T-helper 2 cell treated with Interferon-gamma antibody and Interleukin-4, amounts not matched to agents 5 μg/mL and 100 μg/mL, for 36 hours (primary cell): ENCODE measurements at regions not wholly inside any gene's neighbourhood (a gene's known extent, or its start where the extent isn't known, plus 50 kb on each side); places are given as distances from the start of the nearest gene placed in this dataset.

Experiments
- DNase-seq: peaks from one replicate; pipeline ENCODE4 v3.0.0; 2021; ENCODE audit warnings: low spot score
- H3K27ac Mint-ChIP-seq: one replicate; pipeline ENCODE4 v1.8.0; 2021; ENCODE audit warnings: mild to moderate bottlenecking, mixed read lengths
- H3K27me3 Mint-ChIP-seq: one replicate; pipeline ENCODE4 v1.8.0; 2021; ENCODE audit warnings: low read depth, mixed read lengths
- H3K36me3 Mint-ChIP-seq: one replicate; pipeline ENCODE4 v1.8.0; 2021; ENCODE audit warnings: low read depth, mixed read lengths
- H3K4me1 Mint-ChIP-seq: one replicate; pipeline ENCODE4 v1.8.0; 2021; ENCODE audit warnings: low read depth, mixed read lengths
- H3K4me3 Mint-ChIP-seq: one replicate; pipeline ENCODE4 v1.8.0; 2022; ENCODE audit warnings: mild to moderate bottlenecking, moderate library complexity, mixed read lengths
- H3K9me3 Mint-ChIP-seq: one replicate; pipeline ENCODE4 v1.8.0; 2021; ENCODE audit warnings: mixed read lengths

- no peak overlapping the region for H3K4me3 Mint-ChIP-seq
- no peak for DNase-seq
- H3K36me3 Mint-ChIP-seq = no peaks in the 10 kb centered on the region
- no peaks in the 10 kb centered on the region for H3K4me1 Mint-ChIP-seq
- no peaks in the 10 kb centered on the region for H3K9me3 Mint-ChIP-seq
- H3K27ac Mint-ChIP-seq = no peak overlapping the region
- H3K27me3 Mint-ChIP-seq = no peaks in the 10 kb centered on the region
Measured at GRCh38 chr10:10596256-10596655, 421.4 kb upstream of the CELF2 start.

DNA sequence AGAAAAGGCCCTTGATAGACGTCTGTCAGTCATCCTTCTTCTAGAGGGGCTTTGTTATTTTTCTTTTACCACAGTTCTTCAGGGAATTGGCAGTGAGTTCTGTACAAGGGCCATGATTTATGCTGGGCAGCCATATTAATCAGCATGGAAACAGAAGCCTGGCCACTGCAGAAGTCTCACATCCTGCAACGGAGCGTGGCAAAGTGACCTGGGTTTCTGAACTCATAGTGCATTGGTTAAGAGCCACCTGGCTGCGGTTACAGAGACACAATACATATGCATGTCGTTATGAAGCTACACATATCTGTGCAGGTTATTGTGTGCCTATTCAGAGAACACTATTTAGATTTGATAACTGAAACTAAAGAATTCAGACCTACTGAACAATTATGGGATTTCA, 419.4 kb upstream of the CELF2 start:
- no peak overlapping the region for H3K4me3 Mint-ChIP-seq
- H3K9me3 Mint-ChIP-seq = no peaks in the 10 kb centered on the region
- DNase-seq = no peak
- no peaks in the 10 kb centered on the region for H3K27me3 Mint-ChIP-seq
- H3K27ac Mint-ChIP-seq = no peak overlapping the region
- no peaks in the 10 kb centered on the region for H3K4me1 Mint-ChIP-seq
- no peaks in the 10 kb centered on the region for H3K36me3 Mint-ChIP-seq

- Mint-ChIP-seq H3K36me3 (no peaks in the 10 kb centered on the region), H3K4me3 (no peak overlapping the region), H3K27me3 (no peaks in the 10 kb centered on the region), H3K4me1 (no peaks in the 10 kb centered on the region), H3K9me3 (no peaks in the 10 kb centered on the region), H3K27ac (no peak overlapping the region)
- no peak for DNase-seq
Measured at GRCh38 chr10:10600004-10600403, 417.7 kb upstream of the CELF2 start.

DNA sequence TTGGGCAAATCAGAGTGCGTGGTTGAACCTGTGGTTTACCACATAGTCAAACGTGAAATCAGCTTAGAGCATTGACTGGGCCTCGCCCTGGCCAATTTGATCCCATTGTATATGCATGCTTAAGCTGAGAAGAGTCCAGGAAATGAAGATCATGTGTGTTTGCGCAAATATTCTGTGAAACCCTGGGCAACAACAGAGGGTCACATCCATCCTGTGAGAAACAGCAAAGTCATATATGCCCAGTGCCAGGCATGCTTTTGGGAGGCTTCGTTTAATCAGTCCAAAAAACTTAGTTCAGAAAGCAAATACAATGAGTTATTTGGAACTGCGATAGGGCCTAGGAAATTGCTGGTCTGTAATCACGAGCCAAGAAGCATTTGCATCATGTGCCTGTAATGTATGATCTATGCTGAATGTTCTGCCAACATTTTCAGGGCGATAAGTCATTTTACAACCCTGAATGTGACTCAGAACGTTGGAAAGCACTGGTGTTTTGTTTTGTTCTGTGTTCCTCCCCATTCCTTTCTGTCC, 412.1 kb upstream of the CELF2 start:
- no peak for DNase-seq
- no peaks in the 10 kb centered on the region for H3K4me1 Mint-ChIP-seq
- no peaks in the 10 kb centered on the region for H3K27me3 Mint-ChIP-seq
- no peaks in the 10 kb centered on the region for H3K36me3 Mint-ChIP-seq
- no peak overlapping the region for H3K4me3 Mint-ChIP-seq
- H3K9me3 Mint-ChIP-seq = no peaks in the 10 kb centered on the region
- no peak overlapping the region for H3K27ac Mint-ChIP-seq

GRCh38 chr10:10609379-10609955, 408.2 kb upstream of the CELF2 start:
- DNase-seq = no peak
- Mint-ChIP-seq H3K4me3 (no peak overlapping the region), H3K27me3 (no peaks in the 10 kb centered on the region)

DNA sequence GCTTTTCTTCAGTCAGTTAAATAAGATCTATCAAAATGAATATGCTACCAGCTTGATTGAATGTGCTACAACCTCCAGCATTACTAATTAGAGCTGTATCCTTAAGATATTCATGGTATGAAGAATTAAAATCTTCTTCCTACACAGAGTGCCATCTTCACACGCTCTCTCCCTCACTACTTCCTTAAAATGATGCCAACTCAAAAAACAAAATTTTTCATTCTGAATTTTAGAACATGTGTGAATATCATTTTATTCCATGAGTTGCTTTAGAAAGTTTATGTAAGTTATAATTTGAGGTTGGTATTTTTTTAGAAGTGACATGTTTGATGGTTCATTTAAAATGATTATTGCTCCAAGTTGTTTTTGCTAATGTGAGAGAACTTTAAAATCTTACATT, 407.5 kb upstream of the CELF2 start:
- Mint-ChIP-seq H3K4me3 (no peak overlapping the region), H3K9me3 (no peaks in the 10 kb centered on the region), H3K27ac (no peak overlapping the region), H3K27me3 (no peaks in the 10 kb centered on the region), H3K4me1 (no peaks in the 10 kb centered on the region), H3K36me3 (no peaks in the 10 kb centered on the region)
- DNase-seq = no peak

More at GRCh38 chr10:10609379-10609955, 408.2 kb upstream of the CELF2 start:
- Mint-ChIP-seq H3K9me3 (no peaks in the 10 kb centered on the region), H3K27ac (no peak overlapping the region), H3K4me1 (no peaks in the 10 kb centered on the region), H3K36me3 (no peaks in the 10 kb centered on the region)

DNA sequence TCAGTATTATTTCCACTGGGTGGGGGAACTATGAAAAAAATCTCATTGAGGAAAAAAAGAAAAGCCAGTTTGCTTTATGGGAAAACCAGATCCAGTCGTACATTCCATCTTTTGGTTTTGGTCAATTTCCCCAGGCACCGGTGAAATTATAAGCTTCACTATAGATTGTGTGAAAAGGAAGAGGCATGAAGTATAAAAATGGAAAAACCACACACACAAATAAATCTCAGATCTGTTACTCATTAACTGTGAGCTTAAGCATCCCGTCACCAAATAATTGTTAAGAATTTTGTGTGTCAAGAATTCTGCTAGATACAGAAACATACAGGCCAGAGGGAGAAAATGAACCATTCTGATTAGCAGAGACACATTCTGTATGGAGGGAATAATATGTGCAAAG, 405.5 kb upstream of the CELF2 start:
- no peak for DNase-seq
- Mint-ChIP-seq H3K36me3 (no peaks in the 10 kb centered on the region), H3K4me1 (no peaks in the 10 kb centered on the region), H3K9me3 (no peaks in the 10 kb centered on the region), H3K4me3 (no peak overlapping the region), H3K27me3 (no peaks in the 10 kb centered on the region), H3K27ac (no peak overlapping the region)

- H3K4me1 Mint-ChIP-seq = no peaks in the 10 kb centered on the region
- H3K27me3 Mint-ChIP-seq = no peaks in the 10 kb centered on the region
- no peak for DNase-seq
- no peak overlapping the region for H3K27ac Mint-ChIP-seq
- H3K4me3 Mint-ChIP-seq = no peak overlapping the region
- no peaks in the 10 kb centered on the region for H3K36me3 Mint-ChIP-seq
- no peaks in the 10 kb centered on the region for H3K9me3 Mint-ChIP-seq
Measured at GRCh38 chr10:10613656-10614244, 403.9 kb upstream of the CELF2 start.

- H3K4me3 Mint-ChIP-seq = no peak overlapping the region
- DNase-seq = no peak
- no peak overlapping the region for H3K27ac Mint-ChIP-seq
- H3K36me3 Mint-ChIP-seq = no peaks in the 10 kb centered on the region
- H3K9me3 Mint-ChIP-seq = no peaks in the 10 kb centered on the region
- no peaks in the 10 kb centered on the region for H3K27me3 Mint-ChIP-seq
- H3K4me1 Mint-ChIP-seq = no peaks in the 10 kb centered on the region
Measured at GRCh38 chr10:10617686-10618085, 400.0 kb upstream of the CELF2 start.

DNA sequence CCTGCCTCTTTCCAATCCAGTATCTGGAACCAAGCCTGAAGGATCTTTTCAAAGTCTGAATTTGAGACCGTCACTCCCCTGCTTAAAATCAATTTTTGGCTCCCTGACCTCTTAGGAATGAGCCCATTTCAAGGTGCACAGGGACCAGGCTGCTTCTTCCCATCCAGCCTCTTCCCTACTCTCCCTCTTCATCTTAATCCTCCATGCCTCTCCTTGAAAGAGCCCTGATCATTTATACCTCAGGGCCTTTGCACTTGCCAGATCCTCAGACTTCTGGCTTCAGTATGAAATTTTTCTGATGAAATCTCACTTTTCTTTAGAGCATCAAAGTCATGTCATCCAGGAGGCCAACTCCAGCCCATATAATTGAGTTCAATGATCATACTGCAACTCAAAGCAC, 399.5 kb upstream of the CELF2 start:
- DNase-seq = no peak
- Mint-ChIP-seq H3K27me3 (no peaks in the 10 kb centered on the region), H3K4me1 (no peaks in the 10 kb centered on the region), H3K36me3 (no peaks in the 10 kb centered on the region), H3K4me3 (no peak overlapping the region), H3K27ac (no peak overlapping the region), H3K9me3 (no peaks in the 10 kb centered on the region)

- Mint-ChIP-seq H3K27ac (no peak overlapping the region), H3K4me1 (no peaks in the 10 kb centered on the region), H3K36me3 (no peaks in the 10 kb centered on the region), H3K4me3 (no peak overlapping the region), H3K27me3 (no peaks in the 10 kb centered on the region), H3K9me3 (no peaks in the 10 kb centered on the region)
- no peak for DNase-seq
Measured at GRCh38 chr10:10623958-10624566, 393.6 kb upstream of the CELF2 start.

DNA sequence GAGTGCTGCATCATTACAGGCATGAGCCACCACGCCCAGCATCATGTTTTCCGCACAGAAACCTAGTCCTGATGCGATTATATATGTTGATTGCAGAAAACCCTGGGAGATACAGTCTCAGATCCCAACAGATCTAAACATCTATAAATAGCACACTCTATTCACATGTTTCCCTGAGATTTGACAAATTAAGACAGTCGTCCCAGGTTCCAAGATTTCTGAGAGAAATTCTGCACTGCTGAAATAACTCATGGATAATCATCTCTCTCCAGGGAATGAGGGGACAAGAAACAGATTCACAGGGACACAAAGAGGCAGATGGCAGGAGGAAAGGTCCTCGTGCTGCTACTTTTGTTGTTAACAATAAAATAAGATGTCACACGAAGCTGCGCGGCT, 393.1 kb upstream of the CELF2 start:
- H3K4me1 Mint-ChIP-seq = no peaks in the 10 kb centered on the region
- H3K27me3 Mint-ChIP-seq = no peaks in the 10 kb centered on the region
- no peaks in the 10 kb centered on the region for H3K36me3 Mint-ChIP-seq
- no peak for DNase-seq
- no peak overlapping the region for H3K4me3 Mint-ChIP-seq
- H3K27ac Mint-ChIP-seq = no peak overlapping the region
- H3K9me3 Mint-ChIP-seq = no peaks in the 10 kb centered on the region

DNA sequence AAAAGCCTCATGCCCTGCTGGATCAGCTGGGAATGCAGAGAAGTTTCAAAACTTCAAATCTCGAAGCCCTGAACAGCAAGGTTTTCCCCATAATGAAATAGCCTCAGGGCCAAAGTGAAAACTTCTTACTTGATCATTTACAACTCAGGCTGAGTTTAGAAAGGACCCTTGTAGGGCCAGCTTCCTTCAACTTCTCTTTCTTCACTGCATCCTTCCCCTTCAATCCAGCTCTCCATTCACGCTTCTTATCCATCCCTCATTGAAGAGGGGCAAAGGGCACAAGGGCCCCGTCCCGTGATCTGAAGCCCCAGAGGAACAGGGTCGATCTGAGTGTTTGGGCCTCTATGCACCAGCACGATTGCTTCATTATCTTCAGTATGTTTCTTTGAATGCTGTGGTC, 392.2 kb upstream of the CELF2 start:
- H3K4me3 Mint-ChIP-seq = no peak overlapping the region
- no peaks in the 10 kb centered on the region for H3K27me3 Mint-ChIP-seq
- H3K9me3 Mint-ChIP-seq = no peaks in the 10 kb centered on the region
- no peak for DNase-seq
- no peaks in the 10 kb centered on the region for H3K36me3 Mint-ChIP-seq
- H3K4me1 Mint-ChIP-seq = no peaks in the 10 kb centered on the region
- no peak overlapping the region for H3K27ac Mint-ChIP-seq

DNA sequence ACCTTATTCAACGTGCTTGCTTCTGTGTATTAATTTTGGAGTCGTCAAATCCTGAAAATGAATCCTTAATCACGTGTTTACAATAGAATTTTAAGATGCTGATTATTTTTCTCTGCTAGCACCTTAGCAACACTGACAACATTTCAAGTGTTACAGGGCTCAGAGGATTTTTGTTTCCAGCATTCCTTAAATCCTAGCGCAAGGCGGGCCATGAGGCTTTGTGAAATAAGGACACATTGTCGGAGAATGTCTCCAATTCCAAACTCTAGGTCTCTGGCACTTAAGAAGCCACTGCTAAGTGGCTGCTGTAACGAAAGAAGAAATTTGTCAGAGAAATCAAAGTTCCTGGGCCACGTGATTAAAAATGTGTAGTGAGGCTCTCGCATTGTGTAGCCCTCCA, 390.9 kb upstream of the CELF2 start:
- Mint-ChIP-seq H3K27me3 (no peaks in the 10 kb centered on the region), H3K4me3 (no peak overlapping the region), H3K36me3 (no peaks in the 10 kb centered on the region), H3K9me3 (no peaks in the 10 kb centered on the region), H3K27ac (no peak overlapping the region), H3K4me1 (no peaks in the 10 kb centered on the region)
- no peak for DNase-seq

DNA sequence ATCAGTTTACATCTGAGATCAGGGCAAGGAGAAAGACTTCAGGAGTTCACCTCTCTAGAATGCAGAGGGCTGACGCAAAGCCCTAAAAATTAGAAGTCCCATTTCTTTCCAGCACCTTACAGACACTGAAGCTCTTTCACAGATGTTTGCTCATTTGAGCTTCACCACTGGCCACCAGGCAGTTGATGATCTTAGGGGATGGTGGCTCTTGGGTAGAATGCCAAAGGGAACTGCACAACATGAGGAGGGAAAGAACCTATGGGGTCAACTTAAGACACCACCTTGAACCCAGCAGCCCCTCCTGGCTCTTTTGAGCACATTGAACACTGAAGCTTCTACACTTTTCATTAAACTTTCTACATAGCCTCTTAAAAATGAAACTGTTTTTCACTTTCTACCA, 390.3 kb upstream of the CELF2 start:
- no peak overlapping the region for H3K27ac Mint-ChIP-seq
- no peaks in the 10 kb centered on the region for H3K9me3 Mint-ChIP-seq
- H3K36me3 Mint-ChIP-seq = no peaks in the 10 kb centered on the region
- DNase-seq = no peak
- H3K4me1 Mint-ChIP-seq = no peaks in the 10 kb centered on the region
- no peaks in the 10 kb centered on the region for H3K27me3 Mint-ChIP-seq
- no peak overlapping the region for H3K4me3 Mint-ChIP-seq
